Ectodermal cell (in vitro differentiated cells): ENCODE measurements at regions not wholly inside any gene's neighbourhood (a gene's known extent, or its start where the extent isn't known, plus 50 kb on each side); places are given as distances from the start of the nearest gene placed in this dataset.

Source experiments
- H3K27ac ChIP-seq: 2 replicates; pipeline ENCODE4 v1.7.0; 2013; ENCODE audit warnings: mild to moderate bottlenecking, low read depth, low read length; ENCODE audit not compliant: insufficient read depth, poor library complexity, severe bottlenecking
- H3K27me3 ChIP-seq: 2 replicates; pipeline ENCODE4 v1.7.0; 2013; ENCODE audit warnings: mild to moderate bottlenecking, low read length; ENCODE audit not compliant: insufficient read depth, control insufficient read depth, poor library complexity, severe bottlenecking
- H3K36me3 ChIP-seq: one replicate; pipeline ENCODE4 v1.7.0; 2013; ENCODE audit warnings: low read length; ENCODE audit not compliant: control insufficient read depth, insufficient read depth
- H3K4me1 ChIP-seq: one replicate; pipeline ENCODE4 v1.7.0; 2013; ENCODE audit warnings: low read length; ENCODE audit not compliant: control insufficient read depth, insufficient read depth
- H3K4me3 ChIP-seq: 2 replicates; pipeline ENCODE4 v1.7.0; 2013; ENCODE audit warnings: low read depth, low read length, control low read depth; ENCODE audit not compliant: insufficient read depth
- H3K9me3 ChIP-seq: 2 replicates; pipeline ENCODE4 v1.7.0; 2013; ENCODE audit warnings: mild to moderate bottlenecking, low read length, moderate library complexity; ENCODE audit not compliant: control insufficient read depth
- WGBS, 2 experiments: methylation state at CpG; one replicate each; pipeline ENCODE4 v1.1.7; 2013; ENCODE audit warnings: missing lambda C conversion rate in 2 of 2; 5-methylcytosine and 5-hydroxymethylcytosine counted together

GRCh38 chr4:19074036-19074435, 1052.5 kb upstream of the LCORL start:
- Histone ChIP-seq H3K4me3 (no peak overlapping the region), H3K9me3 (no peaks in the 10 kb centered on the region), H3K27me3 (no peaks in the 10 kb centered on the region), H3K36me3 (no peaks in the 10 kb centered on the region), H3K27ac (no peak overlapping the region), H3K4me1 (peaks cover 7% of the 10 kb centered on the region)
- WGBS, 2 experiments, result 85 to 87% methylated on average over 2 of the region's 2 CpGs

DNA sequence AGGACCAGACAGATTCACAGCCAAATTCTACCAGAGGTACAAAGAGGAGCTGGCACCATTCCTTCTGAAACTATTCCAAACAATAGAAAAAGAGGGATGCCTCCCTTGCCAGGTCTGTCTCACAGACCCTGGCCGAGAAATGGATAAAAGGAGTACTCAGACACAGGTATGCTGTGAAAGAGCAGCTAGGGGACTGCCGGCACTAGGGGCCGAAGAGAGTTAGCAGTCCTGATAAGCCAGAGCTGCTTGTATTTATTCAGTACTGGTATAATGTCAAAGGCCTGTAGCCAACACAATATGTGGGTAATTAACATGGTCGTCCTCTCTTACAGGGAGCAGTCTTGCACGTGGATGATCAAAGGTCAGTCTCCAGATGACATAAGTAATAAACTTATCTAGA, 1042.1 kb upstream of the LCORL start:
- H3K4me3 ChIP-seq, result no peak overlapping the region
- H3K9me3 ChIP-seq, result no peaks in the 10 kb centered on the region
- no peaks in the 10 kb centered on the region for H3K27me3 ChIP-seq
- WGBS, 2 experiments, result 92 to 93% methylated on average over 5 of the region's 5 CpGs
- H3K4me1 ChIP-seq, result no peaks in the 10 kb centered on the region
- no peak overlapping the region for H3K27ac ChIP-seq
- H3K36me3 ChIP-seq, result no peaks in the 10 kb centered on the region

DNA sequence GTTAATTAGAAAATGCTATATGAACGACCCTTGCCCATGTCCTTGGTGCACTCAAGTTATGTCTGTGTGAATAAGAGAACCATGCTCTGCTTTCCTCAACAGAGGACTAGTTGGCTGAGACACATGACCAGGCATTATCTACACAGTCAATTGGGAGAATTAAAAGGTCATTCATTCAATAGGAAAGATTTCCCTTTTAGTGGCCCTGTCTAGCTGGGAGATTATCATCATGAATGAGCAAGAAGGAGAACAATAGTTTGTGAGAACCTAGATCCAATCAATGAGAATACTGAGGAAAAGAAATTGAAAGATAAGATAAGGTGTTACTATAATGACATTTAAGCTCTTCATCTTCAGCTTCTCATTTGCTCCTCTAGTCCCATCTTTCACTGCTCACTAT, 1033.4 kb upstream of the LCORL start:
- WGBS, 2 experiments, result 93 to 100% methylated on average over 1 of the region's 1 CpG

GRCh38 chr4:19051831-19052230, 1030.3 kb upstream of the LCORL start:
- H3K27ac ChIP-seq, result peak overlapping the region; percentile 30
- H3K4me1 ChIP-seq, result peaks cover 19% of the 10 kb centered on the region
- no peak overlapping the region for H3K4me3 ChIP-seq
- 46 to 52% methylated on average over 5 of the region's 5 CpGs for WGBS, 2 experiments
- H3K27me3 ChIP-seq, result no peaks in the 10 kb centered on the region
- no peaks in the 10 kb centered on the region for H3K36me3 ChIP-seq
- H3K9me3 ChIP-seq, result no peaks in the 10 kb centered on the region

More for the DNA sequence above, 1033.4 kb upstream of the LCORL start:
- Histone ChIP-seq H3K27me3 (no peaks in the 10 kb centered on the region), H3K4me3 (no peak overlapping the region), H3K9me3 (no peaks in the 10 kb centered on the region), H3K4me1 (peaks cover 19% of the 10 kb centered on the region), H3K27ac (no peak overlapping the region), H3K36me3 (no peaks in the 10 kb centered on the region)

DNA sequence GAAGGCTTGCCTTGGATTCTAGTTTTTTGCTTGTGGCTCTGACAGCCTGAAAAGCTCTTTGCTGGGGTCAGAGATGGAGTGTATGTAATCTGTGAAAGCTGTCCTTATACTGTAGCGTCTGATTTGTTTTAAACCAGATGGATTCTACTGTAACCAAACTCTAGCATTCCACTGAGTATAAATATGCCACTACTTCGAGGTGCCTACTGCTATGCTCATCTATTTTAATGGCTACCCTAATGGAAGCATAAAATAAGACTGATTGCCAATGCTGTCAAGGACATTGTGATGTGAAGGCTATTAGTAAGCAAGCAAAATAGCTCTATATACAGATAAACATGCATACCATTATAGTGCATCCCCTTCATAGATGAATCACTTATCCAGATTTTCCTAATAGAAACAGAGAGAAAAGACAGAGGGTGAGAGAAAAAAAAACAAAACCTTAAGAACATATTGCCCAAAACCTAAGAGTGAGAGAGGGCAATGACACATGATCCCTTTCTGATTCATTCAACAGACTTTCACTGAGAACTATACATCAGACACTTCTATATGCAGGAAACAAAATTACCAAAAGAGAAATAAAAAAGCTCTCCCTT, 1025.8 kb upstream of the LCORL start:
- Histone ChIP-seq H3K27ac (peak overlapping the region; percentile 16), H3K36me3 (no peaks in the 10 kb centered on the region), H3K27me3 (no peaks in the 10 kb centered on the region), H3K4me3 (no peak overlapping the region), H3K4me1 (peaks cover 13% of the 10 kb centered on the region), H3K9me3 (no peaks in the 10 kb centered on the region)
- WGBS, 2 experiments, result 93 to 100% methylated on average over 2 of the region's 2 CpGs

DNA sequence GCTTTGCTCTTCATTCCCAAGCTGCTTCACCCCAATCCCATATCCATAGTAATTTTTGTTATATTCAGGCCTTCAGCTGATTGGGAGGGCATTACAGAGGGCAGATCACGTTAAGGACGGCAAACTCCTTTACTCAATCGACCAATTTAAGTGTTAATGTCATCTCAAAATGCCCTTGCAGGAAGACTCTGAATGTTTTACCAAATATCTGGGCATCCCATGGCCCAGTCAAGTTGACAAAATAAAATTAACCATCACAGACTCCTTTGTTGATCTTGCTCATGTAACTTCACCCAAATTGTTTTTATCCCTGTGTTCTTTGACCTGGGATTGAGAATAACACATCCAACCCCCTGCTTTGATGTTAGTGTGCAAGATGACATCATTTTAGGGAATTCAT, 1018.3 kb upstream of the LCORL start:
- no peak overlapping the region for H3K4me3 ChIP-seq
- H3K36me3 ChIP-seq, result no peaks in the 10 kb centered on the region
- H3K4me1 ChIP-seq, result no peaks in the 10 kb centered on the region
- H3K27me3 ChIP-seq, result no peaks in the 10 kb centered on the region
- WGBS, 2 experiments, result 92 to 94% methylated on average over 3 of the region's 3 CpGs
- H3K9me3 ChIP-seq, result no peaks in the 10 kb centered on the region
- no peak overlapping the region for H3K27ac ChIP-seq

DNA sequence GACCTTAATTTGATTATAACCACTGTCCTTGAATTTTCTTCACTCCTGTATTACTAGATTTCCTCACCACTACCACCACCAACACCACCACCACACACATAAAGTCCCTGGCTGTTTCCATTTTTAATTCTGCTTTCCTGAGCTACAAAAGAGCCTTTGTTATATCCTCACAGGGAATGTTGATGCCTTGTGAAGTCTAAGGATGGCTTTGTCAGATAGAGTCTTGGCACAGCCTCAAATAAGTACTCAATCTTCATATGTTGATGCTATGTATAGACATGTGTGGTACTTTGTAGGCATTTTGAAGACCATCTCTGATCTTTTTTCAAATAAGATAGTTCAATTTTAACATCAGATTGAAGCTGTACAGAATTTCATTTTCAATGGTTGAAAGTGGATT, 1016.7 kb upstream of the LCORL start:
- Histone ChIP-seq H3K27me3 (no peaks in the 10 kb centered on the region), H3K36me3 (no peaks in the 10 kb centered on the region), H3K27ac (no peak overlapping the region), H3K4me3 (no peak overlapping the region), H3K9me3 (no peaks in the 10 kb centered on the region), H3K4me1 (no peaks in the 10 kb centered on the region)

DNA sequence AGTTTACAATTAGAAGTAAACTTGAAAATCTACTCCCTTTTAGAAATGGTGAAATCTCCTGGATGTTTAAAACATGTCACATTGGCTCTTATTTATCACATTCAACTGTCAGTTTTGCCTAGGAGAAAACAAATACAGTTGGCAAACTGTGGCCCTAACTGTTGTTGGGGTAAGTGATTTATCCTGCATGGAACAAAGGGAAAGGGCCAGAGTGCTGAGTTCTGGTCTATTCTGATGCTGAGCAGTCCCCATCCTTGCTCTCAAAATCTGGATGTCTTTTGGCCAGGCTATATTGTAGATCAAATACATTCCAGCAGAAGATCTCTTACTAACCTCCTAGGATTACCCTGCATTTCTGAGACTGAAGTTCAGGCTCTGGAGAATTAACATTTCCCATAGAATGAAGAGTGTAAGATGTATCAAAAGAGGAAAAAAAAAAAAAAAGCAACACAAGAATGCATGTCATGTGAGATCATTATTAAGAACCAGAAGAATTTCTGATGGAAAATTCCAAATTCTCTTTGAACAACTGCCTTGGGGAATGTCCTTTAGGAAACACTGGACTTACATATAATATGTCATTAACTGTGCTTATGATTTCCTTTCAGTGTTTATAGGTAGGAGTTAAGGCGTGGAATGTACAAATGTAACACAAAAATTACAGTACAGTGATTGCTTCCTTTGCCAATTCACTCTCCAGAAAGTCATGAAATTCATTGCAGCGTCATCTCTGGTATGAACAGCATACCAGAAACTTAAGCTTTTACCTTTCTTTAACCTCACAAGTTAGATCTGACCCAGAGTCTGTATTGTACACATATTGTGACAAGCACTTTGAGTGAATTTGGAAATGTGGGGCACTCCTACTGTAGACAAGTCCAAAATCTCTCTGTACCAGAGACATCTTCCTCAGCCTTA, 1012.5 kb upstream of the LCORL start:
- WGBS, 2 experiments, result 93 to 100% methylated on average over 1 to 2 of the region's 2 CpGs

DNA sequence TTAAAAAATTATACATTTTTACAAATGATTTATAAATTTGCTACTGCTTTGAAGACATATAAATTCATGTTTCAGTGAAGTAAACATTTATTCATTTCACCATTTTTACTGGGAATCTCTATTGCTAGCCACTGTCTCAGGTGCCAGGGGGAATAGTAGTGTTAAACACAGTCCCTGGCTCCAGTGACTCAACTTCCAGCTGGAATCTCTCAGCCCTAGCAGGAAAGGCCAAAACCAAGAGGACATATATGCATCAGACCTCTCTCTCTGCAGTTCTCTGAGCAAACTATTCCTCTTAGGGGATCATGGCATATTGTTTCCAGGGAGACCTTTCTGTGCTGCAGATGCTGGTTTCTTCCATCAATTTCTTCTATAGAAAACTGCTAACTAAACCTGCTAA, 1009.0 kb upstream of the LCORL start:
- no peaks in the 10 kb centered on the region for H3K4me1 ChIP-seq
- no peak overlapping the region for H3K4me3 ChIP-seq
- no peaks in the 10 kb centered on the region for H3K9me3 ChIP-seq
- H3K27ac ChIP-seq, result no peak overlapping the region
- no peaks in the 10 kb centered on the region for H3K27me3 ChIP-seq
- H3K36me3 ChIP-seq, result no peaks in the 10 kb centered on the region

More for the DNA sequence above, 1012.5 kb upstream of the LCORL start:
- Histone ChIP-seq H3K27ac (no peak overlapping the region), H3K9me3 (no peaks in the 10 kb centered on the region), H3K4me3 (no peak overlapping the region), H3K36me3 (no peaks in the 10 kb centered on the region), H3K27me3 (no peaks in the 10 kb centered on the region), H3K4me1 (no peaks in the 10 kb centered on the region)

- Histone ChIP-seq H3K36me3 (no peaks in the 10 kb centered on the region), H3K4me3 (no peak overlapping the region), H3K4me1 (no peaks in the 10 kb centered on the region), H3K9me3 (no peaks in the 10 kb centered on the region), H3K27ac (no peak overlapping the region), H3K27me3 (no peaks in the 10 kb centered on the region)
- WGBS, 2 experiments, result 65 to 73% methylated on average over 2 of the region's 2 CpGs
These were observed 1008.5 kb upstream of the LCORL start for GRCh38 chr4:19030048-19030447.
